DOHH2 (cell line): ENCODE measurements at regions not wholly inside any gene's neighbourhood (a gene's known extent, or its start where the extent isn't known, plus 50 kb on each side); places are given as distances from the start of the nearest gene placed in this dataset.

Experiments
- H3F3A ChIP-seq: fragments of 200-600 bp; sonication (generic), shearing (Covaris generic); 2 replicates; pipeline ENCODE4 v1.6.0; 2016; ENCODE audit warnings: antibody characterized with exemption, mild to moderate bottlenecking; ENCODE audit not compliant: control insufficient read depth, insufficient read depth
- H3K27ac ChIP-seq: fragments of 200-600 bp; sonication (generic); 2 replicates; pipeline ENCODE4 v1.5.1; 2014; ENCODE audit warnings: low read depth, mild to moderate bottlenecking, low read length, moderate library complexity
- H3K27me3 ChIP-seq: fragments of 200-600 bp; sonication (generic); 2 replicates; pipeline ENCODE4 v1.6.1; 2014; ENCODE audit warnings: mild to moderate bottlenecking, low read length, mixed read lengths; ENCODE audit not compliant: control insufficient read depth
- H3K36me3 ChIP-seq: fragments of 200-600 bp; sonication (generic); 2 replicates; pipeline ENCODE4 v1.6.1; 2014; ENCODE audit warnings: mild to moderate bottlenecking, low read length, moderate library complexity, mixed read lengths; ENCODE audit not compliant: control insufficient read depth
- H3K4me1 ChIP-seq: fragments of 200-600 bp; sonication (generic); 2 replicates; pipeline ENCODE4 v1.6.1; 2014; ENCODE audit warnings: mild to moderate bottlenecking, low read length, mixed read lengths; ENCODE audit not compliant: control insufficient read depth
- H3K4me2 ChIP-seq: fragments of 200-600 bp; sonication (generic); 2 replicates; pipeline ENCODE4 v1.6.0; 2014; ENCODE audit warnings: mild to moderate bottlenecking, low read length, moderate library complexity
- H3K4me3 ChIP-seq: fragments of 200-600 bp; sonication (generic); 2 replicates; pipeline ENCODE4 v1.5.1; 2014; ENCODE audit warnings: mild to moderate bottlenecking, low read length, mixed read lengths
- H3K79me2 ChIP-seq: fragments of 200-600 bp; sonication (generic); 2 replicates; pipeline ENCODE4 v1.6.1; 2014; ENCODE audit warnings: mild to moderate bottlenecking, low read length, mixed read lengths; ENCODE audit not compliant: control insufficient read depth
- H3K9me2 ChIP-seq: fragments of 200-600 bp; sonication (generic); replicated peaks from 2 replicates; pipeline ENCODE4 v1.6.1; 2014; ENCODE audit warnings: mild to moderate bottlenecking, low read length, mixed read lengths; ENCODE audit not compliant: control insufficient read depth
- H3K9me3 ChIP-seq: fragments of 200-600 bp; sonication (generic); 2 replicates; pipeline ENCODE4 v1.6.1; 2014; ENCODE audit warnings: antibody characterized with exemption, low read length, mixed read lengths; ENCODE audit not compliant: control insufficient read depth, insufficient read depth
- H4K20me1 ChIP-seq: fragments of 200-600 bp; sonication (generic); 2 replicates; pipeline ENCODE4 v1.6.0; 2014; ENCODE audit warnings: low read depth, mild to moderate bottlenecking, antibody characterized with exemption, low read length, moderate library complexity; ENCODE audit not compliant: control insufficient read depth, insufficient read depth
- EZH2phosphoT487 ChIP-seq: fragments of 200-600 bp; sonication (generic); IDR thresholded peaks from 2 replicates; pipeline ENCODE4 v1.6.1; 2017; ENCODE audit warnings: borderline replicate concordance, mild to moderate bottlenecking, antibody characterized with exemption, low read length, moderate library complexity, mixed read lengths
- TF ChIP-seq, protein P1 (sequence below): fragments of 200-600 bp; sonication (generic); IDR thresholded peaks from one replicate; pipeline ENCODE4 v1.5.1; 2014; ENCODE audit warnings: antibody characterized with exemption, mild to moderate bottlenecking, low read depth, low read length; ENCODE audit not compliant: poor library complexity, severe bottlenecking

DNA sequence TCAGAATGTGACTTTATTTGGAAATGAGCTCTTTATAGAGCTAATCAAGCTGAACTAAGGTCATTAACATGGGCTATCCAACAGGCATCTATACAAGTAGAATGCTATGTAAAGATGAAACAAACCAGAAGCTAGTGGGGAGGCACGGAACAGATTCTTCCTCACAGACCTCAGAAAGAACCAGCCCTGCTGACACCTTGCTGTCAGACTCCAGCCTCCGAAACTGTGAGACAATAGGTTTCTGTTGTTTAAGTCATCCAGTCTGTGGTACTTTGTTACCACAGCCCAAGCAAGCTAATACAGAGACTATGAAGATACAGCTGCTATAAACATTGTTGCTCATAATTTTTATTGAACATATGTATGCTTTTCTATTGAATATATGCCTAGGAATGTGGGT is 406.3 kb upstream of the CHRM3 start:
- no peaks in the 10 kb centered on the region for H3K9me2 ChIP-seq
- no peaks in the 10 kb centered on the region for H3K79me2 ChIP-seq
- H3K4me1 ChIP-seq, result no peaks in the 10 kb centered on the region
- no peaks in the 10 kb centered on the region for H3K27me3 ChIP-seq
- no peaks in the 10 kb centered on the region for H3K36me3 ChIP-seq
- no peak overlapping the region for H3K27ac ChIP-seq
- H3K4me3 ChIP-seq, result no peak overlapping the region
- H3K4me2 ChIP-seq, result no peak overlapping the region
- TF ChIP-seq, protein P1, sequence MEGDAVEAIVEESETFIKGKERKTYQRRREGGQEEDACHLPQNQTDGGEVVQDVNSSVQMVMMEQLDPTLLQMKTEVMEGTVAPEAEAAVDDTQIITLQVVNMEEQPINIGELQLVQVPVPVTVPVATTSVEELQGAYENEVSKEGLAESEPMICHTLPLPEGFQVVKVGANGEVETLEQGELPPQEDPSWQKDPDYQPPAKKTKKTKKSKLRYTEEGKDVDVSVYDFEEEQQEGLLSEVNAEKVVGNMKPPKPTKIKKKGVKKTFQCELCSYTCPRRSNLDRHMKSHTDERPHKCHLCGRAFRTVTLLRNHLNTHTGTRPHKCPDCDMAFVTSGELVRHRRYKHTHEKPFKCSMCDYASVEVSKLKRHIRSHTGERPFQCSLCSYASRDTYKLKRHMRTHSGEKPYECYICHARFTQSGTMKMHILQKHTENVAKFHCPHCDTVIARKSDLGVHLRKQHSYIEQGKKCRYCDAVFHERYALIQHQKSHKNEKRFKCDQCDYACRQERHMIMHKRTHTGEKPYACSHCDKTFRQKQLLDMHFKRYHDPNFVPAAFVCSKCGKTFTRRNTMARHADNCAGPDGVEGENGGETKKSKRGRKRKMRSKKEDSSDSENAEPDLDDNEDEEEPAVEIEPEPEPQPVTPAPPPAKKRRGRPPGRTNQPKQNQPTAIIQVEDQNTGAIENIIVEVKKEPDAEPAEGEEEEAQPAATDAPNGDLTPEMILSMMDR, result no peak
- H4K20me1 ChIP-seq, result no peaks in the 10 kb centered on the region
- no peaks in the 10 kb centered on the region for H3F3A ChIP-seq
- H3K9me3 ChIP-seq, result no peaks in the 10 kb centered on the region

DNA sequence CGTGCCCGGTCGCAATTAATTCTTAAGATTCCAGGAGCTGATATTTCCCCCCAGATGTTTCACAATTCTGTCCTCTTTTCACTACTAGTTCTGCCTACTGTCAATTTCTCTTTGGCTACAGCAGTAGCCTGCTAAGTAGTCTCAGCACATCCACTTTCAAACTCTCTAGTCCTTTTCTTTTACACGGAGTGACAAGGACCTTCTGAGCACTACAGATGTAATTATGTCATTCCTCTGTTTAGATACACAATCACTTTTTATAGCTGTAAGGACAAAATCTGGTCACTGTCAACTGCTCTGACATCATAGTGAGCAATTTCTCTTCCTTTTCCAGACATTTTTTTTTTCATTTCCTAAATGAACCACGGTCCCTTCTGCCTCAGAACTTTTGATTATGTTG is 421.7 kb upstream of the CHRM3 start:
- no peaks in the 10 kb centered on the region for H3K79me2 ChIP-seq
- no peaks in the 10 kb centered on the region for H3K4me1 ChIP-seq
- no peak overlapping the region for H3K27ac ChIP-seq
- no peaks in the 10 kb centered on the region for H4K20me1 ChIP-seq
- no peaks in the 10 kb centered on the region for H3K9me3 ChIP-seq
- no peaks in the 10 kb centered on the region for H3F3A ChIP-seq
- no peaks in the 10 kb centered on the region for H3K36me3 ChIP-seq
- no peak overlapping the region for H3K4me3 ChIP-seq
- no peak for TF ChIP-seq EZH2phosphoT487
- TF ChIP-seq, protein P1, result no peak
- no peak overlapping the region for H3K4me2 ChIP-seq
- no peaks in the 10 kb centered on the region for H3K27me3 ChIP-seq
- H3K9me2 ChIP-seq, result no peaks in the 10 kb centered on the region

DNA sequence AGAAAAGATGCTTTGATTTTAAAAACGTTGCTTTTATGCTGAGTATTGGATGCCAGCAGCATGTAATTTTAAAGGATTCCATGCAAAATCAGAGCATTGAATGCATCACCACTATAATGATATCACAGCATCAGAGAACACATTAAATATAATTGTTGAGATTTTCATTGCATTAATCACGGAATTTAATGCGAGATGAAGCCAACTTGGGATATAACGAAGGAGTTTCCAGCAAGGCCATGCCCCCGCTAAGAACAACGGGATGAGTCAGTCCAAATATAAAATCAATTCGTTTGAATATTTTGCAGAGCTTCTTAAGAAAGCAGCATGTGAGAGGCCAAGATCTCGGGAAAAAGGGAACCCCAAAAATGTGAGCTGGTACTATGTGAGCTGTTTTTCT is 423.4 kb upstream of the CHRM3 start:
- no peaks in the 10 kb centered on the region for H3K9me2 ChIP-seq
- no peaks in the 10 kb centered on the region for H3K4me1 ChIP-seq
- TF ChIP-seq, protein P1, result no peak
- no peak for TF ChIP-seq EZH2phosphoT487
- no peaks in the 10 kb centered on the region for H3K79me2 ChIP-seq
- no peak overlapping the region for H3K4me2 ChIP-seq
- no peak overlapping the region for H3K4me3 ChIP-seq
- H3K27ac ChIP-seq, result no peak overlapping the region
- no peaks in the 10 kb centered on the region for H3K27me3 ChIP-seq
- no peaks in the 10 kb centered on the region for H4K20me1 ChIP-seq
- no peaks in the 10 kb centered on the region for H3K36me3 ChIP-seq
- H3K9me3 ChIP-seq, result no peaks in the 10 kb centered on the region
- no peaks in the 10 kb centered on the region for H3F3A ChIP-seq

DNA sequence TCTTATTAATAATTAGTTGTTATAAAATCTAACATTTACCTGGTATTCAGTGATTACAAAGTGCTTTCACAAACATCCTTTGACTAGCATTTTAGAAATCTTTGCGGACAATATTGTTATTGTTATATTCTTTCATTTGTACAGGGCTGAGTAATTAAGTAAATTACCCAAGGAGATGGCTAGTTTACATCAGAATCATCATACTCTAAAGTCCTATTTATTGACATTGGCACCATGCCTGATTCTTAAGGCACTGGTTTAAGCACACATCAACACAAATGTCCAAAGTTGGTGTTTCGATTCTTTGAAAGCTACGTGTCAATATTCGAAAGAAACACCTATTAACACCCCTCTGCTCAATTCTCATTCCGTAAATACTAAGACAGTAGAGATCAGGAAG is 424.6 kb upstream of the CHRM3 start:
- no peak overlapping the region for H3K4me2 ChIP-seq
- H3K4me3 ChIP-seq, result no peak overlapping the region
- no peaks in the 10 kb centered on the region for H3K36me3 ChIP-seq
- H3K9me2 ChIP-seq, result no peaks in the 10 kb centered on the region
- H4K20me1 ChIP-seq, result no peaks in the 10 kb centered on the region
- H3K9me3 ChIP-seq, result no peaks in the 10 kb centered on the region
- no peaks in the 10 kb centered on the region for H3K27me3 ChIP-seq
- H3K4me1 ChIP-seq, result no peaks in the 10 kb centered on the region
- TF ChIP-seq EZH2phosphoT487, result no peak
- TF ChIP-seq, protein P1, result no peak
- H3K79me2 ChIP-seq, result no peaks in the 10 kb centered on the region
- no peaks in the 10 kb centered on the region for H3F3A ChIP-seq
- no peak overlapping the region for H3K27ac ChIP-seq
